LNCAP (cell line): ENCODE measurements at regions not wholly inside any gene's neighbourhood (a gene's known extent, or its start where the extent isn't known, plus 50 kb on each side); places are given as distances from the start of the nearest gene placed in this dataset.

ENCODE experiments used
- TF ChIP-seq, protein P1 (sequence below): fragments of 450-650 bp; IDR thresholded peaks from 2 replicates; pipeline ENCODE4 v1.5.1; 2017; ENCODE audit warnings: mild to moderate bottlenecking

- TF ChIP-seq, protein P1, sequence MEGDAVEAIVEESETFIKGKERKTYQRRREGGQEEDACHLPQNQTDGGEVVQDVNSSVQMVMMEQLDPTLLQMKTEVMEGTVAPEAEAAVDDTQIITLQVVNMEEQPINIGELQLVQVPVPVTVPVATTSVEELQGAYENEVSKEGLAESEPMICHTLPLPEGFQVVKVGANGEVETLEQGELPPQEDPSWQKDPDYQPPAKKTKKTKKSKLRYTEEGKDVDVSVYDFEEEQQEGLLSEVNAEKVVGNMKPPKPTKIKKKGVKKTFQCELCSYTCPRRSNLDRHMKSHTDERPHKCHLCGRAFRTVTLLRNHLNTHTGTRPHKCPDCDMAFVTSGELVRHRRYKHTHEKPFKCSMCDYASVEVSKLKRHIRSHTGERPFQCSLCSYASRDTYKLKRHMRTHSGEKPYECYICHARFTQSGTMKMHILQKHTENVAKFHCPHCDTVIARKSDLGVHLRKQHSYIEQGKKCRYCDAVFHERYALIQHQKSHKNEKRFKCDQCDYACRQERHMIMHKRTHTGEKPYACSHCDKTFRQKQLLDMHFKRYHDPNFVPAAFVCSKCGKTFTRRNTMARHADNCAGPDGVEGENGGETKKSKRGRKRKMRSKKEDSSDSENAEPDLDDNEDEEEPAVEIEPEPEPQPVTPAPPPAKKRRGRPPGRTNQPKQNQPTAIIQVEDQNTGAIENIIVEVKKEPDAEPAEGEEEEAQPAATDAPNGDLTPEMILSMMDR: no peak
Observed at GRCh38 chr2:236997069-236997715, 88.5 kb upstream of the COPS8 start.

GRCh38 chr2:236998236-236998635, 87.5 kb upstream of the COPS8 start:
- TF ChIP-seq, protein P1: no peak

GRCh38 chr2:236998758-236999157, 86.9 kb upstream of the COPS8 start:
- TF ChIP-seq, protein P1: no peak

DNA sequence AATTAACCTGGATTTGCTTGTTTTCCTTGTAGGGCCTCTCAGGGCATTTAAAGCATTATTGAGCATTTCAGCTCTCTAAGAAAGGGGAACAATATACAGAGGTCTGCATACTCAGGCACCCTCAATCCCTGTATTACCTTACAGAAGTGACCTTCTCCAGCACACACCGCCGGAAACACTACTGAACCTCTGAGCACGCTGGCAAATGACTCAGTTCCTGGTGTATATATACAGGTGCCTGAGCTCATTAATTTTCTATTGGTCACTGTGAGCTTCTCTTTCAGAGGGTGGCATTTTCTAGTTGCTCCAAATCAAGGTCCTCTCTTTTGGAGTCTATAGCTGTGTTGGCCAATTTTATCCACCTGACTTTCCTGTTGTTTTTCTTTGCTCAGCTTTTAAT, 85.2 kb upstream of the COPS8 start:
- TF ChIP-seq, protein P1: no peak

GRCh38 chr2:237011206-237011795, 74.4 kb upstream of the COPS8 start:
- TF ChIP-seq, protein P1: no peak

GRCh38 chr2:237012004-237012403, 73.7 kb upstream of the COPS8 start:
- TF ChIP-seq, protein P1: no peak

GRCh38 chr2:237012577-237013267, 73.0 kb upstream of the COPS8 start:
- TF ChIP-seq, protein P1: no peak
